SK-N-SH (cell line): ENCODE measurements at regions not wholly inside any gene's neighbourhood (a gene's known extent, or its start where the extent isn't known, plus 50 kb on each side); places are given as distances from the start of the nearest gene placed in this dataset.
"Not testable (repeated sequence)": the region's sequence is repeated elsewhere in the genome, so short reads cannot be mapped to it uniquely, and the experiment has no call there.

Experiments
- CTCF ChIA-PET: fragments of 300-600, 350-600 bp; formaldehyde crosslinking; extraction: SDS; loops from one replicate; lab custom pipeline; 2021; lab: Yijun Ruan, JAX
- POLR2A ChIA-PET: fragments of 350-600 bp; sonication (Branson Sonifier 250); formaldehyde crosslinking; extraction: SDS; loops from one replicate; lab custom pipeline; 2020; ENCODE audit warnings: antibody characterized with exemption, inconsistent platforms; lab: Yijun Ruan, JAX
- DNase-seq: peaks from one replicate; pipeline ENCODE4 v3.0.0; 2012
- H2AFZ ChIP-seq: fragments of 200-600 bp; sonication (generic); 2 replicates; pipeline ENCODE4 v1.8.1; 2016; ENCODE audit warnings: antibody characterized with exemption, mild to moderate bottlenecking, low read depth
- H3F3A ChIP-seq: fragments of 200-600 bp; sonication (generic); replicated peaks from 2 replicates; pipeline ENCODE3; 2016; ENCODE audit warnings: antibody characterized with exemption, mild to moderate bottlenecking; ENCODE audit not compliant: insufficient read depth
- H3K27ac ChIP-seq, 2 experiments: fragments of 200-500 bp in 1 of 2; fragments of 200-600 bp in 1 of 2; sonication (Bioruptor generic) in 1 of 2; sonication (generic), shearing (Covaris generic) in 1 of 2; 2 replicates each; pipeline versions ENCODE4 v1.5.1 to v1.6.1; 2014 to 2016; ENCODE audit warnings: low read depth in 2 of 2, inconsistent platforms in 1 of 2, low read length in 1 of 2, mild to moderate bottlenecking in 1 of 2, mixed read lengths in 1 of 2
- H3K27me3 ChIP-seq: fragments of 200-600 bp; sonication (generic), shearing (Covaris generic); 2 replicates; pipeline ENCODE4 v1.6.1; 2016; ENCODE audit warnings: mixed run types; ENCODE audit not compliant: insufficient read depth
- H3K36me3 ChIP-seq, 2 experiments: fragments of 200-500 bp in 1 of 2; fragments of 200-600 bp in 1 of 2; sonication (Bioruptor generic) in 1 of 2; sonication (generic) in 1 of 2; replicated peaks in 1 of 2; 2 replicates each; pipeline versions ENCODE3 to v1.5.1; 2014 to 2016; ENCODE audit warnings: low read length in 1 of 2, mild to moderate bottlenecking in 1 of 2; ENCODE audit not compliant: insufficient read depth in 2 of 2, control insufficient read depth in 1 of 2
- H3K4me1 ChIP-seq, 2 experiments: fragments of 200-500 bp in 1 of 2; fragments of 200-600 bp in 1 of 2; sonication (Bioruptor generic) in 1 of 2; sonication (generic), shearing (Covaris generic) in 1 of 2; 2 replicates each; pipeline versions ENCODE4 v1.5.1 to v1.6.1; 2014 to 2016; ENCODE audit warnings: low read depth in 1 of 2, low read length in 1 of 2, mixed run types in 1 of 2; ENCODE audit not compliant: insufficient read depth in 2 of 2, control insufficient read depth in 1 of 2
- H3K4me2 ChIP-seq: fragments of 200-600 bp; sonication (generic), shearing (Covaris generic); 2 replicates; pipeline ENCODE4 v1.6.1; 2017; ENCODE audit warnings: mixed run types
- H3K4me3 ChIP-seq, 2 experiments: fragments of 200-500 bp in 1 of 2; fragments of 200-600 bp in 1 of 2; sonication (Bioruptor generic) in 1 of 2; sonication (generic), shearing (Covaris generic) in 1 of 2; 2 replicates each; pipeline versions ENCODE4 v1.5.1 to v1.8.1; 2014 to 2016; ENCODE audit warnings: low read depth in 2 of 2, inconsistent platforms in 1 of 2, low read length in 1 of 2, mild to moderate bottlenecking in 1 of 2, mixed read lengths in 1 of 2, moderate library complexity in 1 of 2
- H3K79me2 ChIP-seq: fragments of 200-600 bp; sonication (generic); 2 replicates; pipeline ENCODE4 v1.8.1; 2017; ENCODE audit warnings: mild to moderate bottlenecking; ENCODE audit not compliant: insufficient read depth
- H3K9ac ChIP-seq: fragments of 200-600 bp; sonication (generic); 2 replicates; pipeline ENCODE4 v1.6.1; 2017; ENCODE audit warnings: mixed run types
- H3K9me2 ChIP-seq: fragments of 200-600 bp; sonication (generic); 2 replicates; pipeline ENCODE4 v1.6.1; 2017; ENCODE audit warnings: mixed run types
- H3K9me3 ChIP-seq: fragments of 200-600 bp; sonication (generic); 2 replicates; pipeline ENCODE4 v1.6.1; 2017; ENCODE audit warnings: mixed run types, mild to moderate bottlenecking, moderate library complexity
- H4K20me1 ChIP-seq: fragments of 200-600 bp; sonication (generic); 2 replicates; pipeline ENCODE4 v1.6.1; 2017; ENCODE audit warnings: mild to moderate bottlenecking, mixed run types; ENCODE audit not compliant: insufficient read depth
- CHD2 ChIP-seq: fragments of 150-350 bp; IDR thresholded peaks from 2 replicates; pipeline ENCODE4 v1.6.1; 2018; ENCODE audit warnings: low read length; ENCODE audit not compliant: partially characterized antibody
- EP300 ChIP-seq, 2 experiments: IDR thresholded peaks; 2 replicates each; pipeline versions ENCODE4 v1.4.0 to v1.6.1; 2012; ENCODE audit warnings: borderline replicate concordance in 1 of 2, low read depth in 1 of 2, low read length in 1 of 2
- EZH2phosphoT487 ChIP-seq: fragments of 200-600 bp; sonication (generic); IDR thresholded peaks from 2 replicates; pipeline ENCODE4 v1.6.1; 2017; ENCODE audit warnings: low read depth, mixed run types, mild to moderate bottlenecking, antibody characterized with exemption, moderate library complexity, borderline replicate concordance
- FOSL2 ChIP-seq: IDR thresholded peaks from 2 replicates; pipeline ENCODE4 v1.4.0; 2012; ENCODE audit warnings: low read depth, mild to moderate bottlenecking, moderate library complexity, borderline replicate concordance
- FOXJ3 ChIP-seq: sonication (generic); formaldehyde crosslinking; IDR thresholded peaks from 2 replicates; pipeline ENCODE4 v1.5.1; 2020; ENCODE audit warnings: mild to moderate bottlenecking, missing genetic modification reagents
- GABPA ChIP-seq: IDR thresholded peaks from 2 replicates; pipeline ENCODE4 v1.4.0; 2012; ENCODE audit warnings: low read depth, mild to moderate bottlenecking
- GATA2 ChIP-seq: sonication (generic); formaldehyde crosslinking; IDR thresholded peaks from 2 replicates; pipeline ENCODE4 v1.5.0; 2020; ENCODE audit warnings: mild to moderate bottlenecking, missing genetic modification reagents
- JUND ChIP-seq: IDR thresholded peaks from 2 replicates; pipeline ENCODE4 v1.4.0; 2012
- MEF2A ChIP-seq: IDR thresholded peaks from 2 replicates; pipeline ENCODE4 v1.4.0; 2012; ENCODE audit warnings: low read depth, borderline replicate concordance
- MXI1 ChIP-seq: IDR thresholded peaks from 2 replicates; pipeline ENCODE4 v1.6.1; 2012; ENCODE audit warnings: mild to moderate bottlenecking, low read depth, low read length, improper control_type of control experiment
- PBX3 ChIP-seq: IDR thresholded peaks from 2 replicates; pipeline ENCODE4; 2012
- POLR2AphosphoS5 ChIP-seq: IDR thresholded peaks from 2 replicates; pipeline ENCODE4 v1.6.1; 2012; ENCODE audit warnings: low read depth, low read length
- RCOR1 ChIP-seq: fragments of 150-350 bp; IDR thresholded peaks from 2 replicates; pipeline ENCODE4 v1.6.1; 2017; ENCODE audit warnings: antibody characterized with exemption, low read length
- REST ChIP-seq: IDR thresholded peaks from 2 replicates; pipeline ENCODE4 v1.6.1; 2012; ENCODE audit warnings: mild to moderate bottlenecking, low read depth, low read length, moderate library complexity
- SIN3A ChIP-seq: IDR thresholded peaks from 2 replicates; pipeline ENCODE4 v1.6.1; 2012; ENCODE audit warnings: low read depth, mild to moderate bottlenecking, low read length, moderate library complexity, borderline replicate concordance
- SMC3 ChIP-seq: IDR thresholded peaks from 2 replicates; pipeline ENCODE4 v1.6.1; 2012; ENCODE audit warnings: low read depth, low read length, improper control_type of control experiment
- TAF1 ChIP-seq: IDR thresholded peaks from 2 replicates; pipeline ENCODE4 v1.6.1; 2012; ENCODE audit warnings: low read depth, mild to moderate bottlenecking, low read length, moderate library complexity, borderline replicate concordance
- TEAD4 ChIP-seq: IDR thresholded peaks from 2 replicates; pipeline ENCODE4 v1.4.0; 2012; ENCODE audit warnings: mild to moderate bottlenecking, borderline replicate concordance; ENCODE audit not compliant: insufficient read depth
- USF2 ChIP-seq: fragments of 150-350 bp; IDR thresholded peaks from 2 replicates; pipeline ENCODE4 v1.6.1; 2017; ENCODE audit warnings: antibody characterized with exemption, low read length, low read depth, borderline replicate concordance
- whole genome bisulfite sequencing: methylation state at CpG from one replicate; pipeline ENCODE4 v1.1.6; 2017; ENCODE audit warnings: low lambda C conversion rate; 5-methylcytosine and 5-hydroxymethylcytosine counted together

GRCh38 chr9:42388846-42389245 lies 205.4 kb downstream of the SPATA31A6 start:
- H3K9me3 ChIP-seq, result no peaks in the 10 kb centered on the region
- H3K36me3 ChIP-seq, result no peaks in the 10 kb centered on the region
- no peaks in the 10 kb centered on the region for H4K20me1 ChIP-seq
- H3K27ac ChIP-seq, result no peak overlapping the region
- H2AFZ ChIP-seq, result no peak overlapping the region
- H3K9ac ChIP-seq, result no peak overlapping the region
- peaks cover 30% of the 10 kb centered on the region; the same call in 1 of the 2 replicates for H3K27me3 ChIP-seq
- H3K4me3 ChIP-seq, result no peak overlapping the region
- CTCF ChIA-PET, result no interaction called here
- H3K9me2 ChIP-seq, result no peaks in the 10 kb centered on the region
- no peaks in the 10 kb centered on the region for H3K79me2 ChIP-seq
- no peak for TF ChIP-seq JUND
- no peak for TF ChIP-seq SIN3A
- no peak for TF ChIP-seq GABPA
- no peak for TF ChIP-seq RCOR1
- no peak for TF ChIP-seq USF2
- TF ChIP-seq FOXJ3 (CRISPR knock-in tag), result no peak
- TF ChIP-seq POLR2AphosphoS5, result no peak
- no peak for TF ChIP-seq EZH2phosphoT487
- no peak for TF ChIP-seq PBX3
- TF ChIP-seq EP300 (IDR thresholded peaks at IDR 0.05; ENCODE audit: borderline replicate concordance in 1 of 2, low read depth in 1 of 2, low read length in 1 of 2), result no peak
- TF ChIP-seq TEAD4, result no peak
- no peak for TF ChIP-seq MXI1
- TF ChIP-seq FOSL2, result no peak
- TF ChIP-seq MEF2A, result no peak
- TF ChIP-seq REST, result no peak
- TF ChIP-seq CHD2, result no peak
- TF ChIP-seq GATA2 (CRISPR knock-in tag), result no peak
- TF ChIP-seq TAF1, result no peak
- no peak for TF ChIP-seq SMC3
- TF ChIP-seq, all 33 proteins: peak for 0
- POLR2A ChIA-PET, result no interaction called here
- Histone ChIP-seq H3F3A (no peaks in the 10 kb centered on the region), H3K4me1 (no peaks in the 10 kb centered on the region), H3K4me2 (no peak overlapping the region)
- WGBS, result 21% methylated on average over 6 of the region's 6 CpGs
- no peak for DNase-seq

- H3K9me2 ChIP-seq, H3K27ac ChIP-seq, POLR2A ChIA-PET, H3F3A ChIP-seq, H3K4me1 ChIP-seq, CTCF ChIA-PET, H3K79me2 ChIP-seq, H3K4me3 ChIP-seq, H3K4me2 ChIP-seq, H2AFZ ChIP-seq, H3K9ac ChIP-seq, H4K20me1 ChIP-seq, H3K9me3 ChIP-seq, H3K36me3 ChIP-seq, DNase-seq: not testable (repeated sequence)
- 22% methylated on average over 5 of the region's 5 CpGs for WGBS
- H3K27me3 ChIP-seq, result peaks cover 16% of the 10 kb centered on the region; the same call in 1 of the 2 replicates
Measured at GRCh38 chr9:42392773-42393455, 209.5 kb downstream of the SPATA31A6 start.
